Breast epithelium (tissue), 3 donors: ENCODE measurements at regions not wholly inside any gene's neighbourhood (a gene's known extent, or its start where the extent isn't known, plus 50 kb on each side); places are given as distances from the start of the nearest gene placed in this dataset.

ENCODE experiments used
- CTCF ChIP-seq, 3 donors: fragments of 450-650 bp; IDR thresholded peaks; one replicate each; pipeline ENCODE4 v1.5.1; 2016 to 2017; ENCODE audit warnings: antibody characterized with exemption in 3 of 3, mild to moderate bottlenecking in 3 of 3, moderate library complexity in 3 of 3
- POLR2A ChIP-seq: fragments of 450-650 bp; IDR thresholded peaks from one replicate; pipeline ENCODE4 v1.6.1; 2016; ENCODE audit warnings: antibody characterized with exemption, mild to moderate bottlenecking, moderate library complexity

GRCh38 chr9:87378676-87379075 lies 119.0 kb upstream of the DAPK1 start:
- no peak for TF ChIP-seq CTCF (IDR thresholded peaks at IDR 0.05)
- TF ChIP-seq POLR2A: no peak
